ENCODE measurements at regions not wholly inside any gene's neighbourhood (a gene's known extent, or its start where the extent isn't known, plus 50 kb on each side); places are given as distances from the start of the nearest gene placed in this dataset.

- no peak for DNase-seq (ENCODE audit: low read depth, low spot score)
- TF ChIP-seq CTCF (conservative IDR thresholded peaks at IDR 0.05), result no peak
- Mint-ChIP-seq H3K9me3 (no peaks in the 10 kb centered on the region), H3K4me3 (no peak overlapping the region), H3K27ac (ENCODE audit: unreplicated experiment) (no peak overlapping the region), H3K27me3 (ENCODE audit: low read depth) (peaks cover 35% of the 10 kb centered on the region), H3K36me3 (ENCODE audit: low read depth) (no peaks in the 10 kb centered on the region), H3K4me1 (no peaks in the 10 kb centered on the region)
These were observed 148.5 kb upstream of the XYLT1 start for GRCh38 chr16:17619261-17619660.

GRCh38 chr16:17617021-17617552 is 146.3 kb upstream of the XYLT1 start:
- H3K36me3 Mint-ChIP-seq (ENCODE audit: low read depth), result no peaks in the 10 kb centered on the region
- peaks cover 26% of the 10 kb centered on the region for H3K27me3 Mint-ChIP-seq (ENCODE audit: low read depth)
- no peak overlapping the region for H3K27ac Mint-ChIP-seq (ENCODE audit: unreplicated experiment)
- no peaks in the 10 kb centered on the region for H3K4me1 Mint-ChIP-seq
- H3K9me3 Mint-ChIP-seq, result no peaks in the 10 kb centered on the region
- no peak for TF ChIP-seq CTCF (conservative IDR thresholded peaks at IDR 0.05)
- no peak overlapping the region for H3K4me3 Mint-ChIP-seq
- DNase-seq (ENCODE audit: low read depth, low spot score), result no peak

DNA sequence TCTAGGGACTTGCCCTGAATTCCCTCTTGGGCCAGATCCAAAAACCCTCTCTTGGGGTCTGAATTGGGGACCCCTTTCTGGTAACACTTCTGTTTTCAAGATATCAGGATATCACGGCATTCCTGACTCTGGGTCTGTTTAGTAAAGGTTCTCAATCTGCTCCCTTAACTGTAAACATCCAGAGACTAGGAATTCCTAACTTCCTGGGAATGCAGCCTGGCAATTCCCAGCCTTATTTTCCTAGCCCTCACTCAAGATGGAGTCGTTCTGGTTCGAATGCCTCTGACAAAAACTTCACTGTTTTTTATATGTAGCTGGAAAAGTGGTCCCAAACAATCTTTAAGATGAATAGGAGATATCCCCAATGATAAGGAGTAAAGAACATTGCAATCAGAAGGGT is 141.6 kb upstream of the XYLT1 start:
- TF ChIP-seq CTCF (conservative IDR thresholded peaks at IDR 0.05), result no peak
- no peak overlapping the region for H3K4me3 Mint-ChIP-seq
- H3K36me3 Mint-ChIP-seq (ENCODE audit: low read depth), result no peaks in the 10 kb centered on the region
- peaks cover 15% of the 10 kb centered on the region for H3K27me3 Mint-ChIP-seq (ENCODE audit: low read depth)
- H3K27ac Mint-ChIP-seq (ENCODE audit: unreplicated experiment), result no peak overlapping the region
- H3K9me3 Mint-ChIP-seq, result no peaks in the 10 kb centered on the region
- no peak for DNase-seq (ENCODE audit: low read depth, low spot score)
- H3K4me1 Mint-ChIP-seq, result no peaks in the 10 kb centered on the region

DNA sequence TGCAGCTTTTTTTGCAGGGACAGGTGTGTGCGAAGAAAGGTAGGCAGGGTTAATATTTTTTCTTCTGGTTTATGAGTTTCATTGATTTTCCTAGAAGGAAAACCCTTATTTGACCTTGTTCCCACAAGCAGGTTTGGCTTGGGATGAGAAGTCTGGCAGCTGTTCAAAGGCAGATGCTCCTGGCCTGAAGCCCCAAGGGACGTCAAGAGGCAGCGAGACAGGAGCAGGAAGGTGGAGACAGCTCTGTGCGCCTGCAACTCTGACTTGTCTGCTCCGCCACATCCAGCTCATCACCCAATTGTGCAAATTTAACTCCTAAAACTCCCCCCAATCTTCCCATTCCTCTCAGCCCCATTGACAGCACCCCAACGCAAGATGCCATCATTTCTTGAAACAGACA is 136.8 kb upstream of the XYLT1 start:
- Mint-ChIP-seq H3K36me3 (ENCODE audit: low read depth) (no peaks in the 10 kb centered on the region), H3K4me3 (no peak overlapping the region), H3K27ac (ENCODE audit: unreplicated experiment) (no peak overlapping the region), H3K4me1 (no peaks in the 10 kb centered on the region), H3K9me3 (no peaks in the 10 kb centered on the region), H3K27me3 (ENCODE audit: low read depth) (peaks cover 24% of the 10 kb centered on the region)
- no peak for DNase-seq (ENCODE audit: low read depth, low spot score)
- TF ChIP-seq CTCF (conservative IDR thresholded peaks at IDR 0.05), result no peak

- no peaks in the 10 kb centered on the region for H3K9me3 Mint-ChIP-seq
- H3K36me3 Mint-ChIP-seq (ENCODE audit: low read depth), result no peaks in the 10 kb centered on the region
- peaks cover 1% of the 10 kb centered on the region for H3K4me1 Mint-ChIP-seq
- no peak for TF ChIP-seq CTCF (conservative IDR thresholded peaks at IDR 0.05)
- DNase-seq (ENCODE audit: low read depth, low spot score), result no peak
- H3K27me3 Mint-ChIP-seq (ENCODE audit: low read depth), result peaks cover 24% of the 10 kb centered on the region
- H3K4me3 Mint-ChIP-seq, result no peak overlapping the region
- no peak overlapping the region for H3K27ac Mint-ChIP-seq (ENCODE audit: unreplicated experiment)
These were observed 136.3 kb upstream of the XYLT1 start for GRCh38 chr16:17607075-17607509.

DNA sequence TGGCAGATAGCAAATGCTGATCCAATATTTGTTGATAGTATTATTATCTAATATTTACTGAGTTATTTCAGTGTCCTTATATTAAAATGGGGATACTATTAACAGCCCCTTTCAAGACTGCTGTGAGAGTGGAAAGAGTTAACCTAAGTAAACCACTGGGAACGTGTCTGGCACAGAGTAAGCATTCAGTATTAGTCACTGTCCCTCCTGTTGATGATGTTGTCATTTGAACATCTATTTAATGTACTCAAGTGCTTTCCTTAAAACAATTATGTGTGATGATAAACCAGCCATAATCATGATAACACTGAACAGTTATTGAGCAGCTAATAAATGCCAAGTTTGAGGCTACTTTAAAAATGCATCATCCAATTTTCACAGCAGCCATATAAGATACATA is 135.7 kb upstream of the XYLT1 start:
- H3K9me3 Mint-ChIP-seq, result no peaks in the 10 kb centered on the region
- no peak overlapping the region for H3K27ac Mint-ChIP-seq (ENCODE audit: unreplicated experiment)
- TF ChIP-seq CTCF (conservative IDR thresholded peaks at IDR 0.05), result no peak
- H3K36me3 Mint-ChIP-seq (ENCODE audit: low read depth), result no peaks in the 10 kb centered on the region
- peaks cover 5% of the 10 kb centered on the region for H3K4me1 Mint-ChIP-seq
- no peak overlapping the region for H3K4me3 Mint-ChIP-seq
- DNase-seq (ENCODE audit: low read depth, low spot score), result no peak
- H3K27me3 Mint-ChIP-seq (ENCODE audit: low read depth), result peaks cover 24% of the 10 kb centered on the region
